Urinary bladder (tissue), 3 donors: ENCODE measurements at regions not wholly inside any gene's neighbourhood (a gene's known extent, or its start where the extent isn't known, plus 50 kb on each side); places are given as distances from the start of the nearest gene placed in this dataset.
"Not testable (repeated sequence)": the region's sequence is repeated elsewhere in the genome, so short reads cannot be mapped to it uniquely, and the experiment has no call there.

Experiments used
- DNase-seq: peaks from one replicate; pipeline ENCODE4 v3.0.0-alpha.2; 2015; ENCODE audit errors: extremely low spot score
- H3K27ac ChIP-seq: one replicate; pipeline ENCODE4 v1.5.1; 2013; ENCODE audit warnings: low read depth, mild to moderate bottlenecking, moderate library complexity
- H3K36me3 ChIP-seq: one replicate; pipeline ENCODE4 v1.6.1; 2013; ENCODE audit warnings: mild to moderate bottlenecking, moderate library complexity; ENCODE audit not compliant: insufficient read depth
- H3K4me1 ChIP-seq: one replicate; pipeline ENCODE4 v1.6.1; 2013; ENCODE audit warnings: mild to moderate bottlenecking, moderate library complexity; ENCODE audit not compliant: insufficient read depth
- H3K4me3 ChIP-seq: one replicate; pipeline ENCODE4 v1.5.1; 2013; ENCODE audit warnings: low read depth, low read length
- WGBS: extraction: QIAGEN DNeasy Blood & Tissue Kit; methylation state at CpG from one replicate; pipeline ENCODE4 v1.1.7; 2013; 5-methylcytosine and 5-hydroxymethylcytosine counted together
- donor health status: healthy with polysubstance abuse.
- donor health status: healthy.

GRCh38 chr10:71081912-71082311, 130.5 kb upstream of the UNC5B start:
- H3K4me1 ChIP-seq = no peaks in the 10 kb centered on the region
- no peak overlapping the region for H3K27ac ChIP-seq
- 96% methylated on average over 2 of the region's 2 CpGs for WGBS
- no peak overlapping the region for H3K4me3 ChIP-seq
- DNase-seq = no peak
- no peaks in the 10 kb centered on the region for H3K36me3 ChIP-seq

- Histone ChIP-seq H3K4me3 (no peak overlapping the region), H3K36me3 (no peaks in the 10 kb centered on the region), H3K4me1 (no peaks in the 10 kb centered on the region), H3K27ac (no peak overlapping the region)
- DNase-seq = no peak
- WGBS = 76% methylated on average over 10 of the region's 10 CpGs
These were observed 129.2 kb upstream of the UNC5B start for GRCh38 chr10:71082960-71083715.

GRCh38 chr10:71083716-71083975, 128.7 kb upstream of the UNC5B start:
- no peaks in the 10 kb centered on the region for H3K36me3 ChIP-seq
- no peak overlapping the region for H3K27ac ChIP-seq
- 81% methylated on average over 5 of the region's 5 CpGs for WGBS
- no peaks in the 10 kb centered on the region for H3K4me1 ChIP-seq
- no peak overlapping the region for H3K4me3 ChIP-seq
- DNase-seq = no peak

GRCh38 chr10:71084061-71084817, 128.1 kb upstream of the UNC5B start:
- H3K4me1 ChIP-seq = no peaks in the 10 kb centered on the region
- no peak overlapping the region for H3K27ac ChIP-seq
- 89% methylated on average over 10 of the region's 10 CpGs for WGBS
- no peak overlapping the region for H3K4me3 ChIP-seq
- no peaks in the 10 kb centered on the region for H3K36me3 ChIP-seq
- DNase-seq = no peak

- 94% methylated on average over 2 of the region's 2 CpGs for WGBS
- no peak for DNase-seq
- no peaks in the 10 kb centered on the region for H3K4me1 ChIP-seq
These were observed 127.6 kb upstream of the UNC5B start for GRCh38 chr10:71084818-71085126.

GRCh38 chr10:71085689-71086438, 126.5 kb upstream of the UNC5B start:
- Histone ChIP-seq H3K27ac (no peak overlapping the region), H3K36me3 (no peaks in the 10 kb centered on the region), H3K4me1 (no peaks in the 10 kb centered on the region), H3K4me3 (no peak overlapping the region)
- no peak for DNase-seq
- WGBS = 70% methylated on average over 18 of the region's 18 CpGs

More at GRCh38 chr10:71084818-71085126, 127.6 kb upstream of the UNC5B start:
- Histone ChIP-seq H3K36me3 (no peaks in the 10 kb centered on the region), H3K27ac (no peak overlapping the region), H3K4me3 (no peak overlapping the region)

- Histone ChIP-seq H3K36me3 (no peaks in the 10 kb centered on the region), H3K4me1 (no peaks in the 10 kb centered on the region), H3K27ac (no peak overlapping the region), H3K4me3 (no peak overlapping the region)
- no peak for DNase-seq
- 49% methylated on average over 11 of the region's 11 CpGs for WGBS
These were observed 125.8 kb upstream of the UNC5B start for GRCh38 chr10:71086439-71087080.

- H3K27ac ChIP-seq = no peak overlapping the region
- no peak for DNase-seq
- no peaks in the 10 kb centered on the region for H3K4me1 ChIP-seq
- WGBS = 73% methylated on average over 4 of the region's 4 CpGs
- H3K36me3 ChIP-seq = no peaks in the 10 kb centered on the region
- H3K4me3 ChIP-seq = no peak overlapping the region
These were observed 124.7 kb upstream of the UNC5B start for GRCh38 chr10:71087622-71088021.

- Histone ChIP-seq H3K4me1 (no peaks in the 10 kb centered on the region), H3K36me3 (no peaks in the 10 kb centered on the region), H3K4me3 (no peak overlapping the region), H3K27ac (no peak overlapping the region)
- WGBS = 97% methylated on average over 9 of the region's 9 CpGs
- no peak for DNase-seq
These were observed 124.3 kb upstream of the UNC5B start for GRCh38 chr10:71088054-71088453.

GRCh38 chr10:71088578-71088977, 123.8 kb upstream of the UNC5B start:
- H3K4me3 ChIP-seq, H3K4me1 ChIP-seq, DNase-seq, H3K27ac ChIP-seq, H3K36me3 ChIP-seq: not testable (repeated sequence)
- 82% methylated on average over 7 of the region's 7 CpGs for WGBS

- DNase-seq = no peak
- Histone ChIP-seq H3K27ac (no peak overlapping the region), H3K4me1 (no peaks in the 10 kb centered on the region), H3K36me3 (no peaks in the 10 kb centered on the region), H3K4me3 (no peak overlapping the region)
- 95% methylated on average over 1 of the region's 1 CpG for WGBS
These were observed 123.2 kb upstream of the UNC5B start for GRCh38 chr10:71089162-71089561.

GRCh38 chr10:71090330-71090729, 122.0 kb upstream of the UNC5B start:
- 67% methylated on average over 5 of the region's 5 CpGs for WGBS
- Histone ChIP-seq H3K27ac (no peak overlapping the region), H3K4me3 (no peak overlapping the region), H3K4me1 (no peaks in the 10 kb centered on the region), H3K36me3 (no peaks in the 10 kb centered on the region)
- DNase-seq = no peak

- Histone ChIP-seq H3K4me3 (no peak overlapping the region), H3K4me1 (no peaks in the 10 kb centered on the region), H3K36me3 (no peaks in the 10 kb centered on the region), H3K27ac (no peak overlapping the region)
- 88% methylated on average over 10 of the region's 10 CpGs for WGBS
- DNase-seq = no peak
These were observed 121.6 kb upstream of the UNC5B start for GRCh38 chr10:71090801-71091200.
